Dermis blood vessel endothelial cell (primary cell): ENCODE measurements at regions not wholly inside any gene's neighbourhood (a gene's known extent, or its start where the extent isn't known, plus 50 kb on each side); places are given as distances from the start of the nearest gene placed in this dataset.
"Not testable (repeated sequence)": the region's sequence is repeated elsewhere in the genome, so short reads cannot be mapped to it uniquely, and the experiment has no call there.

Experiments used
- DNase-seq: peaks from one replicate; pipeline ENCODE4 v3.0.0; 2010

DNA sequence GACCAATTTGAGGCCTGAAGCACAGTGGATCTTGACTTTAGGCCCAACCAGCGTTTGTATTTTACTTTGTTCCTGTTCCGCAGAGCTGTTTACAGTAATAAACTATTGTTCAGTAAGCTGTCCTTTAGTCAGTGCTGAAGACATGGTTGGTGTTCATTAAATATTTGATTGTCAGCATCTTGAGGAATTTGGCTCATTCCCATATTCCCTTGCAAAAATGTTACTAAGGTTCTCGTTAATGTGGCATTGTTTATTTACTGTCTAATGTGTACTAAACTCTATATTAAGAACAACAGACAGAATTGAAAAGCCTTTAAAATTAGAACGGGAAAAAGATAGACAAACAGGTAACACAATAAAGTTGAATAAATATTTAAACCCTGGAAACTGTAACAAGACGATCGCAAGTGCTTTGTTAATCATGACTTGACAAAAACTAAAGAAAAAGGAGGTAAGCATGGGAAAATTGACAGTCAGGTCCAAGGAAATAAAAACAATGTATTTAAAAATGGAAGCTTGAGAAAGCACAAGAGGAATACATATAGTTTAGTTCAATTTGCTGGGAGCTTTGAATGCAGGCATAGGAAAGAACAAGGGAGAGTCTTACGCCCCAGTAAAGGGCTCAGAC is 1060.8 kb upstream of the CRIM1 start:
- DNase-seq, result no peak

DNA sequence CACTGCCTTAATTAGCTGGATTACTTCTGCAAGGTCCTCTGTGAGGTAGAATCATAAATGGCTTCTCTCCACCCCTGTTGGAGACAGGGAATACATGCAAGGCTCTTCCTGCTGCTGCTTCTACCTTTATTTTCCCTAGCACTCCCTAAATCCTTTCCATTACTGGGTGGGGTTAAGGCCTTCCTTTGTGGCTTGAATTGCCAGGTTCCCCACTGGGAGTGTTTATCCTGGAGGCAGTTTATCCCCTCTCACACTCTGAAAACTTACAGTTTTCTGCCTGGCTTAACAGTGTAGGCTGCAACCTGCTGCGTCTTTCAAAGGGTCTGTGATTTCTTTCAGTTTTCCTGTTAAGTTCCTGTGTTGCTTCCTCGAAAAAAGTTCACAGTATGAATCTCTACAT is 1062.3 kb upstream of the CRIM1 start:
- no peak for DNase-seq

- no peak for DNase-seq
These were observed 1063.4 kb upstream of the CRIM1 start for GRCh38 chr2:35292199-35292598.

GRCh38 chr2:35281702-35282101 is 1073.9 kb upstream of the CRIM1 start:
- DNase-seq, result no peak

GRCh38 chr2:35255826-35256225 is 1099.8 kb upstream of the CRIM1 start:
- no peak for DNase-seq

DNA sequence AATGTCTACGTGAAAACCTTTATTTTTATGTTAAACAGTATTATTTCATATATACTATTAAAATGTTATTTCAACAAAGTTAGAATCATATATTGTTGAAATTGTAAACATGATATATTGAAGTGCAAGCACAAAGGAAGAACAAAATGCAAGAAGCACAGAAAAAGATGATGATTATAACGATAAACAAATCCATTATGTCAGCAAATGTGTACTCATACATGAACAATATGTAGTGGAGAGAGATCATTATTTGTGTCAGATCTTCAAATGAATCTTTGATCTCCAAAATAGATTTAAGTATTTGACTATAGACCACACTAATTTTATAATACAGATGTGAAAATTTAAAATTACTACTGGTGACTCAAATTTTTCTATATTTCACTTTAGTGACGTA is 1104.4 kb upstream of the CRIM1 start:
- no peak for DNase-seq

- no peak for DNase-seq
These were observed 1108.9 kb upstream of the CRIM1 start for GRCh38 chr2:35246702-35247101.

- DNase-seq, result no peak
These were observed 1127.0 kb upstream of the CRIM1 start for GRCh38 chr2:35228584-35228983.

GRCh38 chr2:35220461-35220860 is 1135.1 kb upstream of the CRIM1 start:
- no peak for DNase-seq

- no peak for DNase-seq
These were observed 1150.7 kb upstream of the CRIM1 start for GRCh38 chr2:35204881-35205280.

DNA sequence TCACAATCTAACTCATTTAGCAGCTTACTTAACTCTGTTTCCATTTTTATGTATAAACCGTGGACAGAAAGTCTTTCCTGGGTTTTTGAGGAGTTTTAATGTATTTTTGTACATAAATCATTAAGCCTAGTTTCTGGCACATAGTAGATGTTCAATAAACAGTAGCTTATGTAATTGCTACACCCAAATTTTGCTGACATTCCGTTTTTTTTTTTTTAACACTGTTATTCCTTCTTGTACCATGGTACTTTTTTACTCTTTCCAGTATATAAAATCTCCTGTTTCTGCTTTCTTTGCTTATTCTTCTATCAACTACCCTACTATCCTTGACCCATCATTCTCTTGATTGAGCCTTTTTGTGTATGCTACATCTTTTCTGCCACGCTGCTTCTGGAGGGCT is 1151.3 kb upstream of the CRIM1 start:
- no peak for DNase-seq

DNA sequence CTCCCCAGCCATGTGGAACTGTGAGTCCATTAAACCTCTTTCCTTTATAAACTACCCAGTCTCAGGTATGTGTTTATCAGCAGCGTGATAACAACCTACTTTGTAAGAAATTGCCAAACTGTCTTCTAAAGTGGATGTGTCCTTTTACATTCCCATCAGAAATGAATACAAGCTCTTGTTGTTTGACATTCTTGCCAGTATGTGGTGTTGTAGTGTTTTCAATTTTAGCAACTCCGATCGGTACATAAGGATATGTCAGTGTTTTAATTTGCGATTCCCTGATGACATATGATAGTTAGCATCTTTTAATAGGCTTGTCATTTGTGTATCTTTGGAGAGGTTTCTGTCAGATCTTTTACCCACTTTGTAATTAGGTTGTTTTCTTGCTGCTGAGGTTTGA is 1156.3 kb upstream of the CRIM1 start:
- DNase-seq, result no peak

- DNase-seq, result no peak
These were observed 1169.6 kb upstream of the CRIM1 start for GRCh38 chr2:35185861-35186412.

DNA sequence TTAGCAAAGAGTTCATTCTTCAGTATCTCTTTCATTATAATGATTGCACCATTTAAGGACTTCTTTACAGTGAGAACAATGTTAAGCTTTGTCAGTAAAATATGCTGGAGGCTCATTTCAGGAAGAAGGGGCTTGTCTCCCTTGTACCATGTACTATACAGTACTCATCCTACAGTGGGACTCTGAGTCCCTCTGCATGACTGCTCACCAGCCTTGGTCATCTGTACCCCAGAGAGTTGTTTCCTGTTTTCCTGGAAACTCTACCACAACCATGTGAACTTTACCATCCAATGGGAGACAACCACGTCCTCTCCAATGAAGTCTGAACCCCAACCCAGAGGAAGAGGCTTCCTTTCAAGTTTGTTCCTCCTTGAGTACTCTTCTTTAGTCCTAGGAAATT is 1171.1 kb upstream of the CRIM1 start:
- DNase-seq, result no peak

DNA sequence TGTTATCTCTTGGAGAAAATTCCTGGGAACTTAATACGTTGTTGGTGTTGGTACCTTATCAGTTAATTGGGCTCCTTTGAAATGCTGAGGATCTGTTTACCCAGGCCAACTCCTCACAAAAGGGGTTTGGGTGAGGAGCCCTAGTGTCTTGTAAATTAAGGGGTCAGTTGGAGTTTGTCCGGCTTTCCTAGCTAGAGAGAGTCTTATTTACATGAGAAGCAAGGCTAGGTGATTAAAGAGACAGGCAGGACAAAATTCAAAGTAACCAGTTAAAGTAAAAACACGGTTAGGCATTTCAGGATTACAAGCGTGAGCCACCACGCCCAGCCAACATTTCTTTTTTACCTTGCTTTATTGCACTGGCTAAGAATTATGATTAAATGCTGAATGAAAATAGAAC is 1178.9 kb upstream of the CRIM1 start:
- DNase-seq, result not testable (repeated sequence)

- no peak for DNase-seq
These were observed 1180.7 kb upstream of the CRIM1 start for GRCh38 chr2:35174845-35175244.

DNA sequence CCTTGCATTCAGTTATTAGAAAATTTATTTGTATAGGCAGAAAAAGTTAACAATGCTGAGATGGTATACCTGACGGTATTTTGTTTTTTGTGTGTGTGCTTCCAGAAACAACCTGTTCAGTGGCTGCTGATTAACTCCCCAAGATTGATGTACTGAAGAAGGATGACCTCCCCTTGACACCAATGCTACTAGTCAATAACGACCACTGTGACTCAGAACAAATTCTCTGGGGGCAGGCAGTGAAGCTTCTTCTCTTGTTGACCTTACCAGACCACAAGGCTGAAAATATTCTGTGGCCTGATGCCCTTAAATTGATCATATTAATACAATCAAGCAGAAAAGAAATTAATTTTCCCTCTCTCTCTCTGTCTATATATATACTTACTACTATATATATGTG is 1182.9 kb upstream of the CRIM1 start:
- DNase-seq, result no peak

DNA sequence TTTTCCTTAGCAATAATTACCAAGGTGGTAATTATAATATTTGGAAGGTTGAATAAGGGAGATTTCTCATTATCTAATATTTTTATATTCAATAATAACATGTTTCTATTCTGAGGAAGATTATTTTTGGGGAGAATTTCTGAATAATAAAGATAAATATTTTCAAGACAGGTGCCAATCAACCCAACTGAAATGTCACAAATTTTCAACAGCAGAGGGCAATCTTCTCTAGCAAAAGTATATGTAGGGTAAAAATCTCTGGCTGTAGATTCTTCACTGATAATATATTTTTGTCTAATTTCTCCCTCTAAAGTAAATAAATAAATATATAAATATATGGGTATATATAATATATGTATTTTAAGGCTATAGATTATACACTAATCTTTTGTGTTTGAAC is 1187.2 kb upstream of the CRIM1 start:
- DNase-seq, result peak; percentile 0

GRCh38 chr2:35163948-35164347 is 1191.6 kb upstream of the CRIM1 start:
- DNase-seq, result no peak

- no peak for DNase-seq
These were observed 1194.7 kb upstream of the CRIM1 start for GRCh38 chr2:35160871-35161270.

DNA sequence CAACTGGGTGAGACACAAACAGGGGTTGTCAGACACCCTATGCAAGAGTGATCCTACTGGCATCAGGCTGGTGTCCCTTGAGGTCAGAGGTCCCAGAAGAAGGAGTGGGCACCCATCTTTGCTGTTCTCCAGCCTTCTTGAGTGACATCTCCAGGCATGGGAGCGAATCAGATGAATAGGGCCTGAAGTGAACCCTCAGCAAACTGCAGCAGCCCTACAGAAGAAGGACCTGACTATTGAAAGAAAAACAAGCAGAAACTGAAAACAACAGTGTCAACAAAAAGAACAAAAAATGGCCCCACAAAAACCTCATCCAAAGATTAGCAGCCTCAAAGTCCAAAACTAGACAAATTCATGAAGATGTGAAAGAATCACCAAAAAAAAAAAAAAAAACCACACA is 1229.7 kb upstream of the CRIM1 start:
- DNase-seq, result no peak

DNA sequence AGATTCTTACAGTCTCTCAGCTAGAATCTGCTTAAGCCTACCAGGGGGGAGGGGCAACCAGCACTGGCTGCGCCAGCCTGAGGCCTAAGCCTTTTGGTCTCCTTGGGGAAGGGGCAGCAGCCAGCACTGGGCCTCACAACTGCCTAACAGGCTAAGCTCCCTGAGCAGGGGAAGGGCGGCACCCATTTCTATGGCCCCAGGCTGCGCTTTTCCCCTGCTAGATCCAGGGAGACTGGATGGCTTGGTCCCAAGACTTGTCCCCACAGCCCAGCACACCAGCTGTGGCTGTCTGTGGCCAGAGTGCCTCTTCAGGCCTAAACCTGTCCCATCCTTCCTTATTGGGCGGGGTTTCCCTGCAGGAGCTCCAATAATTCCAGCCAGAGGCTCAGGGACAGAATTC is 1230.3 kb upstream of the CRIM1 start:
- DNase-seq, result no peak

DNA sequence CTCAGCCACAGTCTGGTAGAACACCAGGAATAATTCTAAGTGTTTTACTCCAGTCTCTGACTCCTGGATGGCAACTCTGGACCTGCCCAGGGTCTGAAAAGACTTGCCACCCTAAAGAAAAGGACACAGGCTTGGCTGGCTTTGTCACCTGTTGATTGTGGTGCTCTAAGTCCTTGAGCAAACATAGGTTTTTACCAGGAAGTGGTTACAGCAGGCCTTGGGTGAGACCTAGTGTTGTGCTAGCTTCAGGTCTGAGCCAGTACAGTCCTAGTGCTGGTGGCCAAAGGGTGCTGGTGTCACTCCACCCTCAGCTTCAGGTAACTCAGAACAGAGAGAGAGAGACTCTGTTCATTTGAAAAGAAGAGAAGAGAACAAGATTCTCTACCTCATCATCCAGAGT is 1239.4 kb upstream of the CRIM1 start:
- no peak for DNase-seq

- no peak for DNase-seq
These were observed 1240.8 kb upstream of the CRIM1 start for GRCh38 chr2:35114765-35115164.

DNA sequence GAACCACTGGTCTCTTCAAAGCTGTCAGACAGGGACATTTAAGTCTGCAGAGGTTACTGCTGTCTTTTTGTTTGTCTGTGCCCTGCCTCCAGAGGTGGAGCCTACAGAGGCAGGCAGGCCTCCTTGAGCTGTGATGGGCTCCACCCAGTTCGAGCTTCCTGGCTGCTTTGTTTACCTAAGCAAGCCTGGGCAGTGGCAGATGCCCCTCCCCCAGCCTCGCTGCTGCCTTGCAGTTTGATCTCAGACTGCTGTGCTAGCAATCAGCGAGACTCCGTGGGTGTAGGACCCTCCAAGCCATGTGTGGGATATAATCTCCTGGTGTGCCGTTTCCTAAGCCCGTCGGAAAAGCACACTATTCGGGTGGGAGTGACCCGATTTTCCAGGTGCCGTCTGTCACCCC is 1243.2 kb upstream of the CRIM1 start:
- DNase-seq, result not testable (repeated sequence)
